ENCODE measurements at regions not wholly inside any gene's neighbourhood (a gene's known extent, or its start where the extent isn't known, plus 50 kb on each side); places are given as distances from the start of the nearest gene placed in this dataset.
"Not testable (repeated sequence)": the region's sequence is repeated elsewhere in the genome, so short reads cannot be mapped to it uniquely, and the experiment has no call there.

DNA sequence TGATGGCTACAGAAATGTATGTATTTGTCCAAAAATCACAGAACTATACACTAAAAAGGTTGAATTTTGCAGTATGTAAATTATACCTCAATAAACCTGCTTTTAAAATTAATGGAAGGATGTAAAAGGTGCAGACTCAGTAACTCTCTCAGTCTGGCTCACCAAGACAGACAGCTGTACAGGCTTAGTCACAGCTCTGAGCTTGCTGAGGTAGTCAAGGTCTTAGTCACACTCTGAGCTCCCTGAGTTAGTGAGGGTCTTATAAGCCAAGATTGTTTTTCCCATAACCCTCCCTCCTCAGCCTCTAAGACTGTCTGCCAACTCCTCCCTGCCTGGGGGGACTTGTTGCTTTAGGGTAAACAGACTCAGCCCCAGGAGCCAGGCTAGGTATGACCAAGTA is 59.3 kb upstream of the IZUMO1R start:
- Mint-ChIP-seq H3K27me3 (ENCODE audit: unreplicated experiment) (no peaks in the 10 kb centered on the region), H3K4me1 (ENCODE audit: low read depth, unreplicated experiment) (no peaks in the 10 kb centered on the region), H3K4me3 (ENCODE audit: unreplicated experiment) (no peak overlapping the region), H3K27ac (ENCODE audit: unreplicated experiment) (no peak overlapping the region), H3K9me3 (ENCODE audit: unreplicated experiment) (no peaks in the 10 kb centered on the region), H3K36me3 (ENCODE audit: unreplicated experiment) (no peaks in the 10 kb centered on the region)
- TF ChIP-seq, protein P1, sequence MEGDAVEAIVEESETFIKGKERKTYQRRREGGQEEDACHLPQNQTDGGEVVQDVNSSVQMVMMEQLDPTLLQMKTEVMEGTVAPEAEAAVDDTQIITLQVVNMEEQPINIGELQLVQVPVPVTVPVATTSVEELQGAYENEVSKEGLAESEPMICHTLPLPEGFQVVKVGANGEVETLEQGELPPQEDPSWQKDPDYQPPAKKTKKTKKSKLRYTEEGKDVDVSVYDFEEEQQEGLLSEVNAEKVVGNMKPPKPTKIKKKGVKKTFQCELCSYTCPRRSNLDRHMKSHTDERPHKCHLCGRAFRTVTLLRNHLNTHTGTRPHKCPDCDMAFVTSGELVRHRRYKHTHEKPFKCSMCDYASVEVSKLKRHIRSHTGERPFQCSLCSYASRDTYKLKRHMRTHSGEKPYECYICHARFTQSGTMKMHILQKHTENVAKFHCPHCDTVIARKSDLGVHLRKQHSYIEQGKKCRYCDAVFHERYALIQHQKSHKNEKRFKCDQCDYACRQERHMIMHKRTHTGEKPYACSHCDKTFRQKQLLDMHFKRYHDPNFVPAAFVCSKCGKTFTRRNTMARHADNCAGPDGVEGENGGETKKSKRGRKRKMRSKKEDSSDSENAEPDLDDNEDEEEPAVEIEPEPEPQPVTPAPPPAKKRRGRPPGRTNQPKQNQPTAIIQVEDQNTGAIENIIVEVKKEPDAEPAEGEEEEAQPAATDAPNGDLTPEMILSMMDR (IDR thresholded peaks at IDR 0.05; ENCODE audit: partially characterized antibody, unreplicated experiment): no peak
- no peak for DNase-seq

DNA sequence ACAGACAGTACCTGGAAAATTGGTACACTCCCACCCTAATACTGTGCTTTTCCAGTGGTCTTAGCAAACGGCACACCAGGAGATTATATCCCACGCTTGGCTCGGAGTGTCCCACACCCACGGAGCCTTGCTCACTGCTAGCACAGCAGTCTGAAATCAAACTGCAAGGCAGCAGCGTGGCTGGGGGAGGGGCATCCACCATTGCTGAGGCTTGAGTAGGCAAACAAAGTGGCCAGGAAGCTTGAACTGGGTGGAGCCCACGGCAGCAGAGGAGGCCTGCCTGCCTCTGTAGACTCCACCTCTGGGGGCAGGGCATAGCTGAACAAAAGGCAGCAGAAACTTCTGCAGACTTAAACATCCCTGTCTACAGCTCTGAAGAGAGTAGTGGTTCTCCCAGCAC is 56.1 kb upstream of the IZUMO1R start:
- not testable (repeated sequence) for H3K27ac Mint-ChIP-seq (ENCODE audit: unreplicated experiment); DNase-seq; H3K36me3 Mint-ChIP-seq (ENCODE audit: unreplicated experiment); H3K4me1 Mint-ChIP-seq (ENCODE audit: low read depth, unreplicated experiment); H3K27me3 Mint-ChIP-seq (ENCODE audit: unreplicated experiment); H3K4me3 Mint-ChIP-seq (ENCODE audit: unreplicated experiment); H3K9me3 Mint-ChIP-seq (ENCODE audit: unreplicated experiment)

DNA sequence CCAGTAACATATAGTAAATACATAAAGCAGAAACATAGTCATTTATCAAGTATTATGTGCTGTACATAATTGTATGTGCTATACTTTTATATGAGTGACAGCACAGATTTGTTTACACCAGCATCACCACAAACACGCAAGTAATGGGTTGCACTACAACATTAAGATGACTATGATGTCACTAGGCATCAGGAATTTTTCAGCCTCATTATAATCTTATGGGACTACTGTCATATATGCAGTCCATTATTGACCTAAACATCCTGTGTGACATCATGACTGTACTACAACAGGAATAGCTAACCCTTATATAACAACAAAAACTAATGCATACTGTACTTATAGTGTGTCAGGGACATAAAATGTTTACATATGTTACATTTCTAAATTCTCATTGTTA is 50.2 kb upstream of the IZUMO1R start:
- no peaks in the 10 kb centered on the region for H3K4me1 Mint-ChIP-seq (ENCODE audit: low read depth, unreplicated experiment)
- no peak overlapping the region for H3K4me3 Mint-ChIP-seq (ENCODE audit: unreplicated experiment)
- H3K27me3 Mint-ChIP-seq (ENCODE audit: unreplicated experiment): no peaks in the 10 kb centered on the region
- no peaks in the 10 kb centered on the region for H3K9me3 Mint-ChIP-seq (ENCODE audit: unreplicated experiment)
- no peaks in the 10 kb centered on the region for H3K36me3 Mint-ChIP-seq (ENCODE audit: unreplicated experiment)
- no peak overlapping the region for H3K27ac Mint-ChIP-seq (ENCODE audit: unreplicated experiment)
- TF ChIP-seq, protein P1 (IDR thresholded peaks at IDR 0.05; ENCODE audit: partially characterized antibody, unreplicated experiment): no peak
- no peak for DNase-seq

All from glutamatergic neuron (in vitro differentiated cells).